H1 (cell line): ENCODE measurements at regions not wholly inside any gene's neighbourhood (a gene's known extent, or its start where the extent isn't known, plus 50 kb on each side); places are given as distances from the start of the nearest gene placed in this dataset.

Experiments
- PHF8 ChIP-seq: fragments of 200-600 bp; sonication (generic); conservative IDR thresholded peaks from 2 replicates; pipeline ENCODE4 v1.7.1; 2012; ENCODE audit warnings: low read depth, mild to moderate bottlenecking, inconsistent platforms, low read length, moderate library complexity
- POU5F1 ChIP-seq: IDR thresholded peaks from 2 replicates; pipeline ENCODE4 v1.6.1; 2011; ENCODE audit warnings: low read depth, mild to moderate bottlenecking, low read length, moderate library complexity

- no peak for TF ChIP-seq POU5F1
- TF ChIP-seq PHF8: no peak
Measured at GRCh38 chr1:195332102-195332501, 1276.1 kb downstream of the KCNT2 start (continued).
